DMS153 (cell line): ENCODE measurements at regions not wholly inside any gene's neighbourhood (a gene's known extent, or its start where the extent isn't known, plus 50 kb on each side); places are given as distances from the start of the nearest gene placed in this dataset.

Source experiments
- DNase-seq: peaks from one replicate; lab custom pipeline; 2025; lab: John Stamatoyannopoulos, UW

DNA sequence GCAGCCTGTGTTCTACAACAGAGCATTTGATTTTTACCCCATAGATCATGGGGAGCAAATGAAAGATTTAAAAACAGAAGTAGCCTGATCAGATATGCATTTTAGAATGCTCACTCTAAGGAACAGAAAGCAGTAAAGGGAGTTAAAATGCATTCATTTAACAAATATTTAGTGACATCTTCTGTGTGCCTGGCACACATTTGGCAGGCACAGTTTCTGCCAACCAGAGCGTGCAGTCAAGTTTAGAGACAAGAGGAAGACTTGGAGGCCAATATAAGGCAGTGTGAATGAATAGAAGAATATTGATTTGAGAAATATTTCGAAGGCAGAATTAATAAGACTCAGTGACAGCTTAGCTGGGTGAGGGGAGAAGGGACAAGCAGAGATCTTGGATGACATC is 210.1 kb downstream of the KDR start:
- DNase-seq = no peak

DNA sequence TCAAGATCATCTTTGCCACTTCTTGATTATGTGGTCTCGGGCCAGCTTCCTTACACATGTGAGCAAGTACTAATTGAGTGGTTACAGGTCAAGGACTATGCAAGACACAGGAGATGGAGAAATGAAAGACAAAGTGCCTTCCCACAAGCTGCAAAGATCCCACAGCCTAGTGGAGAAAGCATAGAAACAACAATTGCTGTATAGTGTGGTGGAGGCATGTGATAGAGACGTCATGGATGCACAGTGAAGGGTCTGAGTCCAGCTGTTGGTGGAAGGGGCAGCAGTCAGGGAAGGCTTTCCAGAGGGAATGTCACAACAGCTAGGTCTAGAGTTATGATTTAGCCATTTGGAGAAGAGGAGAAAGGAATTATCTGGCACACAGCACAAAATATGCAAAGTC is 210.6 kb downstream of the KDR start:
- no peak for DNase-seq

DNA sequence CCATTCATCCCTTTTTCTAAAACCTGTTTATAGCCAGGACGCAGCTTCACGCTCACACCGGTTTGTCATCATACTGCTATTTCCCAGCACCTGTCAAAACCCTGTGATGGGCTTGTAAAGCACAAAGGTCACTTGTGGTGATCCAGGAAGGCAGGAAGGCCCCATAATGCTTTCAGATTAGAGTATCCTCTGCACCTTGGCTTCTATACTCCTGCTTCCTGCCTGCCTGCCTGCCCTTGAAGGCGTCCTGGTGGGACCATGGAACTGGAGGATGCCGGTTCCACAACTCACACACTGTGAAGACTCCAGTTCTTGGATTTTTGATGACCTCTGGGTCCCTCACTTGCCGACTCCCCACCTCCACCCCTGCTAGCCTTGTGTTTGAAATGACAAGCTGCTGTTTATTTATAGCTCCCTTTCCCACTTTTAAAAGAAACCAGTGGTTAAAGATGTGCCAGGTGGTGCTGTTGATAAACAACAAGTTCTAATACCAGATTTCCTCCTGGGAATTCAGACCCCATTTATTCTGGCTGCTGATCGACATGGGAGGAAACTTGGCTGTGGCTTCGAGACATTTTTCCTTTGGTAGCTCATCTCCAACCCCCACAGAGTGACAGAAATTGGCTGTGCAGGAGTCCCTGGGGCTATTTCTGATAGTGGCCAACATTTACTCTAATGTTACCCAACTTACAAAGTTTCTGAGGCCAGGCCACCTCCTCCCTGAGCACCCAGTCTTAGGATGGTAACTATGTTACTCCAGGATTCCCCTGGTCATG is 211.5 kb downstream of the KDR start:
- no peak for DNase-seq

DNA sequence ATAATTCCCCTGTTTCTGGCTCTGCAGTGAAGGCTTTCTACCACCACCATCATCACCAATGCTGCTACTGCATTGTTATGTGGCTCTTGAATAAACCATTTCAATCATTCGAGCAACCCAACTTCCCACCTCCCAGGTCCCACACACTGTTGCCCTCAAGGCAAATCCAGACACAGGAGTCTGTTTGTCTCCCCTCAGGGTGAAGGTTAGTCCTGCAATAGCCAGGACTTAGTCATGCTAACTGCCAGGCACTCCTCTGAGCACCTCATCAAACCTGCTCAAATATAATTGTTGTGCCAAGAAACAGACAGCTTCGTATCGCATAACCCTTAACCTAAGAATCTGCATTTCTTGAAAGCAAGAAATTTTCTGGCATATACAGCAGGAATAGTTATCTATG is 213.2 kb downstream of the KDR start:
- no peak for DNase-seq

DNA sequence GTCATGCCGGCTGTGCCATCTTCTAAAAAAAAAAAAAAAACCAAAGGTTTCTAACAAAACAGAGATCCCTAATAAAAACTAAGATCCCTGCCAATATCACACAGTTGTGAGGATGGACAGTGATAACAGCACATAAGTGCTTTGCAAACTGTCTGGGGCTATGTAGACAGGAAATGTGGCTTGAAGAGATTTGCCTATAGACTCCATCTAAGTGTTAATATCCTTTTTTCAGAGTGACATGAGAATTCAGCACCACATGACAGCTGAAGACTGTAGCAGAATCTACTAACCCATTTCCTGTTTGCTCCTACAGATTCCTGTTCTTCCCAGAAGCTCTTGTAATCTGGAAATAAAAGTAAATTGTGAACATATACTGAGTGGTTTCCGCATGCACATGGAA is 215.4 kb downstream of the KDR start:
- DNase-seq = no peak

DNA sequence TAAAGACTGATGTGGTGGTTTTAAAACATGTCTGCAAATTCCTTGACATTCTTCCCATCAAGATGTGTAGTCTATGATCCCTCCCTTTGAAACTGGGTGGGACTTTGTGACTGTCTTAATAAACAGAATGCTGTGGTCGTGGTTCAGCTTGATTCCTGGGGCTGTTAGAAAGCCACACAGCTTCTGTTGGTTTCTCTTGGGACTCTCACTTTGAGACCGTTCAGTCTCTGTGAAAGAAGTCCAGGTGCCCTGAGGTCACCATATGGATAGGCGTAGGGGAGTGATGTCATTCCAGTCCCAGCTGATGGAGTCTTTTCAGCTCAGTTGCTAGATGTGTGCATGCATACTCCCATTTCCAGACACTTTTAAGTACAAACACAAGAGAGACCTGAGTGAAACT is 216.6 kb downstream of the KDR start:
- no peak for DNase-seq

DNA sequence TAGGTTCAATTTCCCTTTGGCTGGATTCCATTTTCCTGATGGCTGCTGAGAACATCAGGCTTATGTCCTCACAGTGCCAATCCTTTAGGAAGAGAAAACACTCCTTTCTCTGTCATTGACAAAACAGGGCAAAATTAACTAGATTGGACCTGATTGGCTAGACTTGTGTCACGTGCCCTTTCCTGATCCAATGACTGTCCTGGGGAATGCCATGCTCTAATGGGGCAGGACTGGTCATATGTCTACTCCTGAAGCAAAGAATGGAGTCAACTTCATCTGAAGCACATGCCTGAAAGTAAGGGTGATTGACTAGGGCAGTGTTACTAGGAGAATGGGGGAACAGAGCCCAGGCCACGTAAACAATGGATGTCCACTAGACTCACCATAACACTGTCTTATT is 220.4 kb downstream of the KDR start:
- no peak for DNase-seq

DNA sequence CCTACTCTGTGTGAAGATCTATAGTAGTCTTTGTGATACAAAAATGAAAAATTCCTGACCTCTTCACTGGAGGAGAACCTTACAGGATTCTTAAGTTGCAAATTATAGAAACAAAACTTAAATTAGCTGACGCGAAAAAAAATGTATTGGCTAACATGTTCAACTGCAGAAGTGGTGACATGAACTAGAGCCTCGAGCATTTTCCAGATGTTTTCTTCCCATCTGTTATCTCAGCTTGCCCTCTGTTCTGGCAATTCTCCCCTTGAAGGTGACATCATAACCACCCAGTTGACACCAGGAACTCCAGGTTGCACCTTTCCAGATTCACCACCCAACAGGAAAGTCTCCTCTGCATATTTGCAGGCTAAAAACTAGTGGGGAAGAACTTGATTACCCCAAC is 222.4 kb downstream of the KDR start:
- DNase-seq = no peak

DNA sequence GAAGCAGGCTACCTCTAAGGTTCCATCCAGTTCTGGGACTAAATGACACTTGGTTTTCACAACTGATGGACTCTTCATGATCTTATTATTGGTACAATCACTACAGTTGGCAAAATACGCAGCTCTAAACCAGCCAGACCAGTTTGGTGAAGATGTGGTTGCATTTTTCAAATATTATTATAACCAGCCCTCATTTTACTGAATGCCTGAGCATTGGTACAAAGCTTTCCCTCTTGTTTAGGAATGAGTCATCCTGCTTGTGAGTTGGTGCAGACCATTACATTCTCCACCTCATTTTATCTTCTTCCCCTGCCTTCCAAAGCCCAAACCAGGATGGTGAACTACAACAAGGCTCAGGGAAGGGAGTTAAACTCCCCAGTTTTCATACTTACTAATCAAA is 223.1 kb downstream of the KDR start:
- DNase-seq = no peak

DNA sequence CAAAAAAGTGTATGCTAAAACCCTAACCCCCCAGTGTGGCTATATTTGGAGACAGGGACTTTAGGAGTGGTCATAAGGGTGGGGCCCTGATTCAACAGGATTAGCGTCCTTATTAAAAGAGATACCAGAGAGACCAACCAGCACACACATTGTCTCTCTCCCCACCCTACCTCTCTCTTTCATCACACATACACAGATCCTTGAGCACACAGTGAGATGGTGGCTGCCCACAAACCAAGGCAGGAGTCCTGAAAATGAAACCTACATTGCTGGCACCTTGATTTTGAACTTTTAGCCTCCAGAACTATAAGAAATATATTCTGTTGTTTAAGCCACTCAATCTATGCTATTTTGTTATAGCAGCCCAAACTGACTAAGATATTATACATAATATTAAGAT is 224.2 kb downstream of the KDR start:
- no peak for DNase-seq

DNA sequence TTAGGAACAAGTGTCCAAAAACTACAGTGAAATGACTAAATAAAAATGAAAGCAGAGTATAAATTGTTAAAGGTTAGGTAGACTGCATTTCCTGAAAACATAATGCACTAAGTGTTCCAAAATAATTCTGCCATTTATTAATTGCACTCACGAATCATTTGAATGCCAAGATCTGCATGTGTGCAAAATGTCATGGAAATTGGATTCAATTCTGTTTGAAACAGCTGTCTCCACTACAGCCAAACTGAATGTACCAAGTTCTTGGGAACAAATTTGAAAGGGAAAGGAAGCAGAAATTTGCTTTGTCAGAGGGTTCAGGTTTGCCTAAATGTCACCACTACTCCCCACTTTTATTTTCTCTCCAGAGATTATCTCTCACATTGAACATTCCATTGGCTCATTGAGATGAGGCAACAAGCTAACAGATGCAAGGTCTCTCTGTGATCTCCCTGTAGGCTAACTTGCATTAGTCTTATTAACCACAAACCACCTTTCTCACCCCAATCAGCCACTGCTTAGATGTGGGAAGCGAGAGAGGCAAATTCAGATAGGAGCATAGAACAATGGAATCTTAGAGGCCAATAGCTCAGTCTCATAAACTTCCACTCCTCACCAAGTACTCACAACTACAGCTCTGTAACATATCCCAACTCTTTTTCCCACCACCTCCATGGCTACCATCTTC is 226.6 kb downstream of the KDR start:
- DNase-seq = no peak

DNA sequence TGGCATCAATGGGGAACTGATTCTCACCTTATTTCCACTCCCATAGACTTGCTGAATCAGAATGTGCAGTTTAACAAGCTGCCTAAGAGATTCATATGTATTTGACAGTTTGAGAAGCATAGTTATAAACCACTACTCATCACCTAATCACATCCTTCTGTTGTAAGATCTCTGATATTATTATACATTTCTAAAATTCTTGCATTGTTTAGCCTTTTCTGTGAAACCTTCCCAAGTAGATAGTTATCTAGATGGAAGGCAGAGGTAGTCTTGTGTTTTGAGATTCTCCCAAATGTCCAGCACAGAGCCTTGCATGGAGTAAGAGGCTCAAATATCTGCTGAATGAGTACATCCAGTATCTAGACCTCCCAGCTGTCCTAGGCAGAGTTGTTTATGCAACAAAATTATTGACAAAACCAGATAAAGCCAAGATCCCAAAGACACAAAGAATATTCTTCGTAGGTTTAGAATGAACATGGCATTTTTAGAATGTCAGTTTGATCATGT is 227.3 kb downstream of the KDR start:
- DNase-seq = no peak

DNA sequence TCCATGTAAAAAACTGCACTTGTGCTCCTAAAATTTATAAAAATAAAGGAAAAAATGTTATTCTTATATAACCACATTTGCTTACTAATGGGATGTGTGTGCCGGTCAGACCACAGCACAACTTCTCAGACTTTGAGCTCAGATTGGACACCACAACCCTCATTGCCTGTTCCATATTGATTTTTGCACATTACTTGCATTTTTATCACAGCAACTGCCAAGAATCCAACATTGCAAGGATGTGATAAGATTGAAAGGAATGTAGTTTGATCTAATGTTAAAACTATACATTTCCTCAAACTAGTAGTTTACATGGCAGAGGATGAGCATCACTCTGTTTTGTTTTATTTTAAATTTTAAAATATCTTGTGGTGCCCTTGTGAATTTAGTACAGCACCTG is 227.8 kb downstream of the KDR start:
- DNase-seq = no peak

DNA sequence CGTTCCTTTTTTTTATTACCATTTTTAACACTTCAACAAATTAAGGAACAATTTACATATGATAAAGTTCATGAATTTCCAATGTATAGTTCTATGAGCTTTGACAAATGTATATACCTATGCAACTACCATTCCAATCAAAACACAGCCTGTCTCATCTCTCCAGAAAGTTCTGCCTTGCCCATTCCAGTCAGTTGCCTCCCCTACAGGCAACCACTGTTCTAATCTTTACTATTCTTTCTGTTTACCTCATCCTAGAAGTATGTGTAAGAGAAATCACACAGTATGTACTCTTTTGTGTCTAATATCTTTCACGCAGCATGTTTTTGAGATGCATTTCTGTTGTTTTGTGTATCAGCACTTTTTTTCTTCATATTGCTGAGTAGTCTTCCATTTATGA is 224.9 kb downstream of the KIT start:
- no peak for DNase-seq

DNA sequence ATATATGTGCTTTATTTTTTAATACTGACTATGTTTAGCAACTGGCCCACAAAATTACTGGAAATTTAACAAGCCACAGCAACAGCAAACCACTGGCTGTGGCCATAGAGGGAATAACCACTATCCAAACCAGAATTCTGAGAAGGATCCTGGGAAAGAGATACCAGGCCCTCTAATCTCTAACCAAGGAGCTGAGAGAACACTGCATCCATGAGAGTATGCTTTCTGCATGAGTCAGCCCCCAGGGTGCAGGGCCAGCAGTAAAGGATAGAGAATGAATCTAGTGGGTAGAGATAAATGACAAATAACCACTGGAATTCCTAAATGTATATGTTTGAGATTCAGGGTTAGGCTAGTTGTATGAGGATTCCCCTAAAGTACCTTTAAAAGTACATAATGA is 221.8 kb downstream of the KIT start:
- DNase-seq = no peak

DNA sequence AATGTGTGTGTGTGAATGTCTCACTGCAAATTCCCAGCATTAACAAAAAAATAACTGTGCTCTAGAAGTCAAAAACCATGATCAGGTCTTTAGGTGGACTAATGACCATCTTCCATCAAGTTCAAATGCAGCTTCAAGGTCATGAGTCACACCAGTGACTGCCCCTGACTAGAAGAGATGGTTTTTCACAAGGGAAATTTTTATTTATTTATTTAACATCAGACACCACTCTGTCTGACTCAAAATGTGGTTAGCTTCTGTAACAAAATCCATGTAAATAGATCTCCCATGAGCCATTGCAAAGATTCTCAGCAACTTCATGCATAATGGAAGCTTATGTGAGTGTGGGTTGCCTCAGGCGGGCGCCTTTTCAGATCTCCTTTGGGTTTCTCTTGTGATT is 219.2 kb downstream of the KIT start:
- no peak for DNase-seq

DNA sequence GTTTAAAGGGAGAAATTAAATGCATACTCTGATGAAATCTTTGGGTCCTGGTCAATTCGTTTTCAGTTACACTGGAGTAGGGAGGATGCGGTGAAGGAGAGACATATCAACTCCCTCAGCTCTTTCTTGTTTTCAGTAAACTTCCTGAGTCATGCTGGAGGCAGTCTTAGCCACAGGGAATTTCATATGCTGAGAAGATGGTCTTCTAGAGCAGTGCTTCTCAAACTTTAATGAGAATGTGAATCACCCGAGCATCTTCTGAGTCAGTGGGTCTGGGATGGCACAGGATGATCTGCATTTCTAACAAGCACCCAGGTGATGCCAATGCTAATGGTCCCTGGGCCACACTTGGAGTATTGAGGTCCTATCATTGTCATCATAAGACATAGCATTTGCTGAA is 214.5 kb downstream of the KIT start:
- no peak for DNase-seq

DNA sequence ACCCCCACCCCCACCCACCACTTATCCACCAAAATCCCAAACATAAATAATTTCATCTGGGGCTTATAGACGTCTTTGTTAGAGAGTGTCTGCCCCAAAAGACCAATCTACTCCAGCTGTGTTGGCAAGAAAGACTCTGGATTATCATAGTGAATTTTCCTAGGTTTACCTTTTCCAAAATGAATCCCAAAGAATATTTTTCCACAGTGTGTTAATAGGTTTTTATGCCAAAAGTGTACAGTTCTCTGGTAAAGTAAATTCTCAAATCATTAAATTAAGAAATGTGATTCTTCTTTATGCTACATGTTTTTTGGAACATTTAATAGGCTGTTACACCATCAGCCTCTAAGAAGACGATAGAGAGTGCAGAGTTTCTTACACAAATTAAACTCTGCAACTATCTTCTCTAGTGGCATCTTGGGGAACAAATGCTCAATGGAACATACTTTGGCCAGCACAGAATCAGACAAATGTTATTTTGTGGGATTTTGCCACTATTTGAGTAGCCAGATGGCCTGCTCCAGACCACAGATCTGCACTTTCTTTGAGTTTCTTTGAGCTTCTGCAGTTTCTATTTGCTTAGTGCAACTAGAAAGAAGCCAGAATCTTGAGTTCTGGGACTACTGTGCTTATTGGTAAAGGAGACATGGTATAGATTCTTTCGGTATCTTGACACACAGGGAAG is 206.0 kb downstream of the KIT start:
- no peak for DNase-seq

DNA sequence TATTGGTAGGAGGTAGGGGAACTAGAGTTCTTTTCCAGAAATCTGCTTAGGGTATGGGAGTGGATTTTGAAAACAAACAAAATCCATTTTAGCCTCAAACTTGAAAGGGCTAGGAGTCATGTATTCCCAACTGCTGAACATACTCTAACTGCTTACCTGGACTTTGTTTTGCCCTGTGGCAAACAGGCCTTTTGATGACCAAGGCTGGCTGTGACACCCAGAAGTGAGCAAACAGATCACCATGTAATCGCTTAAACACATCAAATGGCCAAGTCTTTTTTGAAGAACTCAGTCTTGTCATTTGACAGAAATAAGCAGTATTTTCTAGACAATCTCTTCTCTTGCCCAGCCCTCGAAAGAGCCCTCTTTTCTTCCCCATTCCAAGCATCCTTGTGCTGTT is 203.4 kb downstream of the KIT start:
- DNase-seq = no peak

DNA sequence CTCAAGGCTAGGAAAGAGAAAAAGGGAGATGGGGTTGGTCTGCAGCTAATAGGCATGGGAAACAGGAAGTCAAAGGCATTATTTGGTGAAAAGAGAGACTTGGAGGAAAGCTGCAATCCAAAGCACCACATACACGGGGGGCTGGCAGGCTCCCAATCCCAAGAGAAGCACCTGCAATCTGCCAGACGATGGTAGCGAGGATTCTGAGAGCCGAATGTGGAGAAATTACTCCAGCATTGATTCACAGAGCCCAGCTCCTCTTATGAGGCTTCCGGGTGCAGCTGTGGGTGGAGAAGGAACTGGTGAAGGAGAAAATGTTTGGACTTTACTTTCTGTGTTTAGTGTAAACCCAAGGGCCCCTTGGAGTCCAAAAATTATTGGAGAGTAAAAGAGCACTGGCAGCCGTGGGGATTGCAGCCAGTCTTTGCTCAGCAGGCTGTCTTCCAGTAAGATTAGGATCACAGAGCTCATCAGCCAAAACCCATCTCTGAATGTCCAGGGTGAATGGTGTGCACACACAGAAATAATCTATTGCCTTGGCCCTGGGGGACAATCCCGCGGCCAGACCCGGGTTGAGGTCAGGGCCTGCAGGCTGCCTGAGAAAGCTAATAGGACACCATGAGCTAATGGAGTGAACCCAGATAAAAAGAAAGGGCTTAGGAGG is 197.6 kb downstream of the KIT start:
- no peak for DNase-seq

DNA sequence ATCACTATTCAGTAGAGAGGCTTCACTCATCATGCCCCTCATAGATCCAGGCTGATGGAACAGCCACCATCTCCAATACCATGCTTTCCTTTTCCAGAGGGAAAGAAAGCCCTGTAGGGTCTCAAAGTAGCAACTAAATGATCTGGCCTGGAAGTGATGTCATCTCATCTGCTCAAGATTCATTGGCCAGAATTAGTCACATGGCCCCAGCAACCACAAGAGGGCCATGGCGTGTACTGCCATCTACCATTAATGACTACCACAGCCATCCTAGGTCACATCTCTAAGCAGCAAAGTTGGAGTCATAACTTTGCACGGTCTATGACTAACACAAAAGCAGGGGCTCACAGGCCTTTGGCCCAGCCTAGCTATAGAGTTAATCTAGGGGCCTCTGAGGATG is 194.8 kb downstream of the KIT start:
- DNase-seq = no peak

DNA sequence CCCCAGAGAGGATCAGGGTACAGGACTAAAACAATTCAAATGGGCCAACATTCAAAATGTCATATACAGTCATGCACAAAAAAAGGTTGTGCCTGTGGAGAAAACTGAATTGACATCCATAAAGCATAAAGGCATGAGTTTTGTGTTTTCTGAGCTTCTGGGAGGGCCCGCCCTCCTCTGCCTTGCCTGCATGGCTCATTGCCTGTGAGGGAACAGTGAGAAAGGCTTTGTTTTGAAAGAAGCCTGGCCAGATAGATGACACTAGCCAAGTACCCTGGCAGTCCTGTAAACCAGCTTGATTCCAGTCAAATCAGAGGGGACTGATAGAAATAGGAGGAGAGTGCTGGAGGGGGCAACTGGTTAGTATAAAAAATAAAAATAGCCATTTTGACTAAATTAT is 194.3 kb downstream of the KIT start:
- DNase-seq = no peak

DNA sequence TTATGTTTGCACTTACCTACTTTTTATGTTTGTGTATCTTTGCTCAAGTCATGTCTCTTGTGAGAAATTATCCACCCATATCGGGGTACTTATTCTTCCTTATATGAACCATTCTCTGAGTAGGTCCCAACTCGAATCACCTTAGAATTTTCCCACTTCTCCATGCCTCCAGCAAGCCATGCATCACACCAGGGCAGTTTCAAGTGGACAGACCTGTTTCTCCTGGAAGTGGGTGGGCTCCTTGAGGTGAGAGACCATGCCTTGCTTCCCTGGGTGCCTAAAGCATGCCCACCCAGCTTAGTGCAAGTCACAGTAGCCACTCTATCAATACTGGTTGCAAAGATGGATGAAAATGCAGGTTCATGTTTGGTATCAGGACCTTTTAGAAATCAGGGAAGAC is 187.2 kb downstream of the KIT start:
- DNase-seq = no peak
